ENCODE measurements at regions not wholly inside any gene's neighbourhood (a gene's known extent, or its start where the extent isn't known, plus 50 kb on each side); places are given as distances from the start of the nearest gene placed in this dataset.

- H3K27me3 Mint-ChIP-seq, result no peaks in the 10 kb centered on the region
- H3K4me3 Mint-ChIP-seq, result peak overlapping the region in 1 of 4 donors; percentile 65
- H3K36me3 Mint-ChIP-seq, result no peaks in the 10 kb centered on the region
- no peaks in the 10 kb centered on the region for H3K4me1 Mint-ChIP-seq
- peak overlapping the region in 1 of 3 donors; percentile 39 for H3K27ac Mint-ChIP-seq
- peaks cover 3 to 27% (median 7%) of the 10 kb centered on the region in 3 donors for H3K9me3 Mint-ChIP-seq
Observed at GRCh38 chr2:898319-898718, 52.3 kb upstream of the SNTG2 start.

- Mint-ChIP-seq H3K27me3 (no peaks in the 10 kb centered on the region), H3K4me3 (no peak overlapping the region), H3K36me3 (no peaks in the 10 kb centered on the region), H3K9me3 (peaks cover 3 to 27% (median 7%) of the 10 kb centered on the region in 3 donors), H3K4me1 (no peaks in the 10 kb centered on the region), H3K27ac (no peak overlapping the region)
Observed at GRCh38 chr2:897091-897490, 53.6 kb upstream of the SNTG2 start.

GRCh38 chr2:893311-893710 is 57.3 kb upstream of the SNTG2 start:
- Mint-ChIP-seq H3K27ac (no peak overlapping the region), H3K4me1 (no peaks in the 10 kb centered on the region), H3K4me3 (no peak overlapping the region), H3K27me3 (peaks cover 4% of the 10 kb centered on the region), H3K9me3 (peaks cover 0 to 20% (median 7%) of the 10 kb centered on the region in 3 donors), H3K36me3 (no peaks in the 10 kb centered on the region)

GRCh38 chr2:892892-893291 is 57.8 kb upstream of the SNTG2 start:
- H3K27me3 Mint-ChIP-seq, result peaks cover 4% of the 10 kb centered on the region
- H3K9me3 Mint-ChIP-seq, result peaks cover 0 to 20% (median 6%) of the 10 kb centered on the region in 3 donors
- H3K4me1 Mint-ChIP-seq, result no peaks in the 10 kb centered on the region
- no peak overlapping the region for H3K4me3 Mint-ChIP-seq
- H3K27ac Mint-ChIP-seq, result no peak overlapping the region
- no peaks in the 10 kb centered on the region for H3K36me3 Mint-ChIP-seq

GRCh38 chr2:892401-892800 is 58.2 kb upstream of the SNTG2 start:
- peaks cover 4% of the 10 kb centered on the region for H3K27me3 Mint-ChIP-seq
- no peaks in the 10 kb centered on the region for H3K4me1 Mint-ChIP-seq
- H3K27ac Mint-ChIP-seq, result no peak overlapping the region
- H3K9me3 Mint-ChIP-seq, result peaks cover 0 to 17% (median 5%) of the 10 kb centered on the region in 3 donors
- no peaks in the 10 kb centered on the region for H3K36me3 Mint-ChIP-seq
- H3K4me3 Mint-ChIP-seq, result no peak overlapping the region

- no peak overlapping the region for H3K27ac Mint-ChIP-seq
- peaks cover 0 to 16% (median 5%) of the 10 kb centered on the region in 3 donors for H3K9me3 Mint-ChIP-seq
- H3K36me3 Mint-ChIP-seq, result no peaks in the 10 kb centered on the region
- no peaks in the 10 kb centered on the region for H3K4me1 Mint-ChIP-seq
- H3K4me3 Mint-ChIP-seq, result no peak overlapping the region
- H3K27me3 Mint-ChIP-seq, result peaks cover 4% of the 10 kb centered on the region
Observed at GRCh38 chr2:891734-892133, 58.9 kb upstream of the SNTG2 start.

- Mint-ChIP-seq H3K4me1 (no peaks in the 10 kb centered on the region), H3K9me3 (peaks cover 0 to 8% (median 0%) of the 10 kb centered on the region in 3 donors), H3K27me3 (peaks cover 4% of the 10 kb centered on the region), H3K4me3 (no peak overlapping the region), H3K36me3 (no peaks in the 10 kb centered on the region), H3K27ac (no peak overlapping the region)
Observed at GRCh38 chr2:890791-891190, 59.9 kb upstream of the SNTG2 start.

GRCh38 chr2:890214-890613 is 60.4 kb upstream of the SNTG2 start:
- H3K4me3 Mint-ChIP-seq, result no peak overlapping the region

GRCh38 chr2:888906-889566 is 61.6 kb upstream of the SNTG2 start:
- no peaks in the 10 kb centered on the region for H3K4me1 Mint-ChIP-seq
- no peaks in the 10 kb centered on the region for H3K36me3 Mint-ChIP-seq
- H3K4me3 Mint-ChIP-seq, result no peak overlapping the region
- H3K27me3 Mint-ChIP-seq, result peaks cover 4% of the 10 kb centered on the region
- H3K27ac Mint-ChIP-seq, result peak overlapping the region in 1 of 3 donors; percentile 59
- no peaks in the 10 kb centered on the region for H3K9me3 Mint-ChIP-seq

More at GRCh38 chr2:890214-890613, 60.4 kb upstream of the SNTG2 start:
- Mint-ChIP-seq H3K36me3 (no peaks in the 10 kb centered on the region), H3K9me3 (peaks cover 0 to 4% (median 0%) of the 10 kb centered on the region in 3 donors), H3K4me1 (no peaks in the 10 kb centered on the region), H3K27me3 (peaks cover 4% of the 10 kb centered on the region), H3K27ac (no peak overlapping the region)

GRCh38 chr2:888211-888801 is 62.3 kb upstream of the SNTG2 start:
- Mint-ChIP-seq H3K27ac (peak overlapping the region in 1 of 3 donors; percentile 59), H3K4me3 (no peak overlapping the region), H3K9me3 (no peaks in the 10 kb centered on the region), H3K36me3 (no peaks in the 10 kb centered on the region), H3K27me3 (peaks cover 5% of the 10 kb centered on the region), H3K4me1 (no peaks in the 10 kb centered on the region)

- H3K27ac Mint-ChIP-seq, result no peak overlapping the region
- no peaks in the 10 kb centered on the region for H3K4me1 Mint-ChIP-seq
- no peaks in the 10 kb centered on the region for H3K36me3 Mint-ChIP-seq
- no peaks in the 10 kb centered on the region for H3K9me3 Mint-ChIP-seq
- peaks cover 6% of the 10 kb centered on the region for H3K27me3 Mint-ChIP-seq
- H3K4me3 Mint-ChIP-seq, result no peak overlapping the region
Observed at GRCh38 chr2:887639-888038, 63.0 kb upstream of the SNTG2 start.

GRCh38 chr2:886072-887022 is 64.3 kb upstream of the SNTG2 start:
- Mint-ChIP-seq H3K27me3 (peaks cover 6% of the 10 kb centered on the region), H3K36me3 (no peaks in the 10 kb centered on the region), H3K4me1 (no peaks in the 10 kb centered on the region), H3K9me3 (no peaks in the 10 kb centered on the region), H3K27ac (no peak overlapping the region), H3K4me3 (peak overlapping the region in 1 of 4 donors; percentile 17)

GRCh38 chr2:885230-886071 is 65.2 kb upstream of the SNTG2 start:
- H3K4me3 Mint-ChIP-seq, result no peak overlapping the region
- H3K27me3 Mint-ChIP-seq, result peaks cover 7% of the 10 kb centered on the region
- H3K36me3 Mint-ChIP-seq, result no peaks in the 10 kb centered on the region
- no peak overlapping the region for H3K27ac Mint-ChIP-seq
- no peaks in the 10 kb centered on the region for H3K4me1 Mint-ChIP-seq
- no peaks in the 10 kb centered on the region for H3K9me3 Mint-ChIP-seq

- no peaks in the 10 kb centered on the region for H3K4me1 Mint-ChIP-seq
- H3K9me3 Mint-ChIP-seq, result no peaks in the 10 kb centered on the region
- H3K4me3 Mint-ChIP-seq, result no peak overlapping the region
- H3K36me3 Mint-ChIP-seq, result no peaks in the 10 kb centered on the region
- H3K27me3 Mint-ChIP-seq, result peaks cover 5% of the 10 kb centered on the region
- no peak overlapping the region for H3K27ac Mint-ChIP-seq
Observed at GRCh38 chr2:883803-884748, 66.6 kb upstream of the SNTG2 start.
